Fibroblast of the aortic adventitia (primary cell): ENCODE measurements at regions not wholly inside any gene's neighbourhood (a gene's known extent, or its start where the extent isn't known, plus 50 kb on each side); places are given as distances from the start of the nearest gene placed in this dataset.

Experiments
- DNase-seq: peaks from one replicate; pipeline ENCODE4 v3.0.0-alpha.2; 2010; ENCODE audit warnings: low read depth
- H3K4me3 ChIP-seq: 2 replicates; pipeline ENCODE4 v1.5.1; 2011; ENCODE audit warnings: low read depth, mild to moderate bottlenecking, control low read depth, low read length, moderate library complexity
- TF ChIP-seq, protein P1 (sequence below): IDR thresholded peaks from 2 replicates; pipeline ENCODE4 v1.5.1; 2011; ENCODE audit warnings: mild to moderate bottlenecking, low read length, control low read depth, inconsistent platforms; ENCODE audit not compliant: insufficient read depth

DNA sequence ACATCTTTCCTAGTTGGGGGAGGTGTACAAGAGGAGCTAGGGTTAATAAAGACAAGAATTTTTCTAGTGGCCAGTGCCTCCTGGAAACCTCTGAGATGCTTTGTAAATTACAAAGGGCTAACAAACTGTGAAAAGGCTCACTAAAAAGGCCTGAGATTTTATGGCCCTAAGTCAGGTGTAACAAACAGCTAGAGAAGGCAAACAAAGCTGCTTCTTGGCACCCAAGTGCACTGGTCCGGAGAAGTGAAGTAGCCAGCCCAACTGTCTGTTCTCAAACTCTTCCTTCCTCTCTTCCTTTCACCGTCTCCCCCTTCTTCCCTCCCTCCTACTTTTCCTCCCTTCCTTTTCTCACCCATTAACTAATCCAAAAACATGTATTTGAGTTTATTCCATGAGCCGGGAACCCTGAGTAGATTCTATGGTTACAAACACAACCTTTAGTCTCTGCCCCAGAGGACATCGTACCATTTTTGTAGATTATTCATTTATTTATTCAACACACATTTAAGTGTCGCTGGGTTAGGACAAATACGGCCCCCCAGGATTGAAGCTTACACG lies 143.4 kb upstream of the PCGF5 start:
- DNase-seq: no peak
- H3K4me3 ChIP-seq: no peak overlapping the region
- TF ChIP-seq, protein P1, sequence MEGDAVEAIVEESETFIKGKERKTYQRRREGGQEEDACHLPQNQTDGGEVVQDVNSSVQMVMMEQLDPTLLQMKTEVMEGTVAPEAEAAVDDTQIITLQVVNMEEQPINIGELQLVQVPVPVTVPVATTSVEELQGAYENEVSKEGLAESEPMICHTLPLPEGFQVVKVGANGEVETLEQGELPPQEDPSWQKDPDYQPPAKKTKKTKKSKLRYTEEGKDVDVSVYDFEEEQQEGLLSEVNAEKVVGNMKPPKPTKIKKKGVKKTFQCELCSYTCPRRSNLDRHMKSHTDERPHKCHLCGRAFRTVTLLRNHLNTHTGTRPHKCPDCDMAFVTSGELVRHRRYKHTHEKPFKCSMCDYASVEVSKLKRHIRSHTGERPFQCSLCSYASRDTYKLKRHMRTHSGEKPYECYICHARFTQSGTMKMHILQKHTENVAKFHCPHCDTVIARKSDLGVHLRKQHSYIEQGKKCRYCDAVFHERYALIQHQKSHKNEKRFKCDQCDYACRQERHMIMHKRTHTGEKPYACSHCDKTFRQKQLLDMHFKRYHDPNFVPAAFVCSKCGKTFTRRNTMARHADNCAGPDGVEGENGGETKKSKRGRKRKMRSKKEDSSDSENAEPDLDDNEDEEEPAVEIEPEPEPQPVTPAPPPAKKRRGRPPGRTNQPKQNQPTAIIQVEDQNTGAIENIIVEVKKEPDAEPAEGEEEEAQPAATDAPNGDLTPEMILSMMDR: no peak

DNA sequence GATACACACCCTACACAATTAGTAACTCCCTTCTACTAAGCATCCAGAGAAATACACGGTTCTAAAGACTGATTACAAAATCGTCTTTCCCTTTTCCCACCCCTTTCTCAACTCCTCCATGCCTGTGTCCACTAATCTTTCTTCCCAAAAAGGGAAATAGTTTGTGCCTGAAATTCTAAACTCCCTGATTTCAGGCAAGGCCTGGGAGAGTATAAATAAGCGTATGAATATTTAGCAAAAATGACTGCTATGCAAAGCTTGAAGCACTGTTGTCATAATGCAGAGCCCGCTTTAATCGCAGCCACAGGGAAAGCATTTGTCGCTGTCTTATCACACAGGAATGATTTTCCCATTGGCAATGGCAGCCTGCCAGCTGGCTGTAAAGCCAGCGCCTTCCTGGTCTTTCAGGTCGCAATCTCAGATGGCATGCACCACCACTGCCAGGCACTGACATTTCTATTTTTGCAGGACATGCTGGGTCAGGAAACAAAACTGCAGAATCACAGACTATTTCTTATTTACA lies 142.9 kb upstream of the PCGF5 start:
- no peak overlapping the region for H3K4me3 ChIP-seq
- TF ChIP-seq, protein P1: no peak
- DNase-seq: peak; percentile 19

DNA sequence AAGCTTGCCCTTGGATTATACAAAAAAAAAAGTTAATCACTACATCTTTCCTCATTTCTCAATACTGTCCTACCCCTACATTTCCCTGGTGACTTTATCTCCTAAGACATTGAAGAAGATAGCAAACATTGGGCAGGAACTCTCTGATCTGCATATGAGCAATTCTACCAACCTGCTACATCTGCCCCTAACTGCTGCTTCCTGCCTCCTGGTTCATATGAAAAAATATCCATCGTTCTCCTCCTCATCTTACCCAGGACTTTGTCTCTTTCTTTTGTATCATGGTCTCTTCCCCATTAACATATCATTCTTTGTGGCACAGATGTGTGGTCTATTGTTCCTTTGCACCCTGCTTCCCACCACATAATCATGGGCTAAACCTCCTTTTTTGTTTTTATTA lies 139.7 kb upstream of the PCGF5 start:
- DNase-seq: no peak
- no peak overlapping the region for H3K4me3 ChIP-seq
- TF ChIP-seq, protein P1: no peak

DNA sequence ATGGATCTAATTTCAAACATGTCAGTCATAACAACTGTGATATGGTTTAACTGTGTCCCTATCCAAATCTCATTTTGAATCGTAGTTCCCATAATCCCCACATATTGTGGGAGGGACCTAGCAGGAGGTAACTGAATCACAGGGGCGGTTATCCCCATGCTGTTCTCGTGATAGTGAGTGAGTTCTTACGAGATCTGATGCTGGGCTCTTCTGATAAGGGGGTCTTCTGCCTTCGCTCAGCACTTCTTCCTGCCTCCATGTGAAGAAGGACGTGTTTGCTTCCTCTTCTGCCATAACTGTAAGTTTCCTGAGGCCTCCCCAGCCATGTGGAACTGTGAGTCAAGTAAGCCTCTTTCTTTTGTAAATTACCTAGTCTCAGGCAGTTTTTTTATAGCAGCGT lies 138.0 kb upstream of the PCGF5 start:
- DNase-seq: no peak
- TF ChIP-seq, protein P1: no peak
- H3K4me3 ChIP-seq: no peak overlapping the region

DNA sequence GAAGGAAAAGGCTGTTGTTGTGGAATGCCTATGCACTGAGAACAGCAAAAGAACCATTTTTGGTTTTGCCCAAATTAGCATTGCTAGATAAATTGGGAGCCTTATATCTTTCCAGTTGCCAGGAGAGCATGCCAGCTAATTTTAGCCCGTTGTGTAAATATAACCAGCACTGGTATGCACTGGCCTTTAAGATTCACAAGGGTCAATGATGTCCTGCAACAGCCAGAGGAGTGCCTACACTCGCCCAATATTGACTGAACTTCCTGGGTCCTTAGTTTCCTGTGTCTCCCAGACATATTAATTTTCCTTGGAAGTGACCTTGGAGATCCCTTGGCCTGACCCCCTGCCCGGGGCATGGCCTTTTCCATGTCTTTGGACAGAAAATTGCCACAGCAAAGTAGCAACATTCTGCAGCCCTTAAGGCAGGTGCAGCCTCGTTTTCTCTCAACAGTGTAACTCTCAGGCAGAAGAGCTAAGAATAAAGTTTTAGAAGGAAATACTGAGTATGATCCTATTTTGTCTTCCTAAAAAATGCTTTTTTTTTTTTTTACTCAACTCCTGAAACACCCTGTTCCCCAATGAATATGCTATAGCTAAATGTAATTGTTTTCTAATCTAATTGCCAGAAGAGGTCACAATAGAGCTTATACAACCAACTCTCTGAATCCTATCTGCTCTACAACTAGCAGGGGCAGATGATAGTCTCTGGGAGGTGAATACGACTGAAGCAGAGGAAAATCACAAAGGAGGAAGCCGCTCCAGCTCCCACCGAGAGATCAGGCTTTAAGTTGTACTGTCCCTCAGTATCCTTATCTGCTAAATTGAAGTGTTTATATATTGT lies 131.9 kb upstream of the PCGF5 start:
- peak; percentile 27 for DNase-seq
- H3K4me3 ChIP-seq: no peak overlapping the region
- TF ChIP-seq, protein P1: no peak

DNA sequence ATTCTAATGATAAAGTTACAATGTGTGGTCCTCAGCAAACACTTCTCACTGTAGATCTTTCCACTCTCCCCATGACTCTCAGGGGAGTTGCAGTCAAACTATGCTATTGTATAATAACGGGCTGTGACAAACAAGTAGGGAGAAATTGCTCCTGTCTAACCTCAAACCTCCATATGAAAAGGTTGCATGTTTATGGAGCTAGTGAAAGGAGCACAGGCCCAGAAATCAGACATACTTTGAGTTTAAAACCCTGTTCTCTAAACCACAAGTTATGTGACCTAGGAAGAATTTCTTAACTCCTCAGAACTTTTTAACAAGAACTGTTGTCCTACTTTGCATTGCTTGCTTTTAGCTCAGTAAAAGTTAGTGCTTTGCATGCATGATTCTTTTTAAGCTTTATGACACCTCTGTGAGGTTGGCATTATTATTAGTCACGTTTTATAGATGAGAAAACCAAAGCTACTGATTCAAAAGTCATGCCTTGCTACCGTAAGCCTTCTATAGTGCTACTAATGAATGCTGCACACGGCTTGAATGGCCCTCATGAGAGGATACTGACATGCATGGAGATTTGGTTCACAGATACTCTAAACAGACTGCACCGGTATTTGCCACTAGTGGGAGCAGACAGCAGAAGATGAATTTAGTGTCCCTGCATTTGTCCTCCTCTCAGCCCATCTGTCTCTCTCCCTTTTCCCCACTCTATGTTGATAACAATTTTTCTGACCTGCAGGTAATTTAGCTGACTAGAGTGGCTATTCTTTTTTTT lies 129.5 kb upstream of the PCGF5 start:
- TF ChIP-seq, protein P1: peak; percentile 30
- no peak overlapping the region for H3K4me3 ChIP-seq
- peak; percentile 6 for DNase-seq
